ENCODE measurements at regions not wholly inside any gene's neighbourhood (a gene's known extent, or its start where the extent isn't known, plus 50 kb on each side); places are given as distances from the start of the nearest gene placed in this dataset.

DNA sequence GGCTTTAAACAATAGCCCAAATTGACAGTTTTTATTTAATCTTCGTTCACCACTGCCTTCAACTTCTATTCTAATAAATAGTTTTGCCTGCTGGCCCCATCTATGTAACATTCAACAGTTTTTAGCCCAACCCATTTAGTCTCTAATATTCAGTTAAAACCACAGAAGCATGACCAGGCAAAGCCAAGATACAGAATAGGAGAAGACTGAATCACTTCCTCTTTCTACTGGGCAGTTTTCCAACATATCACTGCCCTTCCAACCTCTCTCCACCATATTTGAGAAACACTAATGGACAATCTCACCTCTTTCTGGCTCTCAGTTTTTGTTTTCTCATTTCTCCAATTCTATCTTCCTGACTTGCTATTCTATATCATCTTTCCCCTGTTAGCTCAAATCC, 352.9 kb downstream of the DNAH5 start:
- Mint-ChIP-seq H3K27me3 (ENCODE audit: insufficient read depth, unreplicated experiment) (no peaks in the 10 kb centered on the region), H3K36me3 (ENCODE audit: insufficient read depth, unreplicated experiment) (no peaks in the 10 kb centered on the region), H3K4me1 (ENCODE audit: insufficient read depth, unreplicated experiment) (peaks cover 19% of the 10 kb centered on the region), H3K9me3 (ENCODE audit: unreplicated experiment) (peaks cover 17% of the 10 kb centered on the region), H3K4me3 (ENCODE audit: unreplicated experiment) (no peak overlapping the region), H3K27ac (ENCODE audit: low read depth, unreplicated experiment) (peak overlapping the region; percentile 52)
- no TSS peak for BruUV-seq (replicated peaks)
- intact Hi-C loops (cut with micrococcal nuclease), result loop anchor here (1.0 kb wide), 1 partner anchor 25 kb away; no protein-coding TSS in a partner anchor
- CTCF ChIA-PET, result interaction anchor here (1.1 kb wide), 1 partner anchor 24 kb away, joined by 5 read pairs; no protein-coding TSS in a partner anchor
- TF ChIP-seq, protein P1, sequence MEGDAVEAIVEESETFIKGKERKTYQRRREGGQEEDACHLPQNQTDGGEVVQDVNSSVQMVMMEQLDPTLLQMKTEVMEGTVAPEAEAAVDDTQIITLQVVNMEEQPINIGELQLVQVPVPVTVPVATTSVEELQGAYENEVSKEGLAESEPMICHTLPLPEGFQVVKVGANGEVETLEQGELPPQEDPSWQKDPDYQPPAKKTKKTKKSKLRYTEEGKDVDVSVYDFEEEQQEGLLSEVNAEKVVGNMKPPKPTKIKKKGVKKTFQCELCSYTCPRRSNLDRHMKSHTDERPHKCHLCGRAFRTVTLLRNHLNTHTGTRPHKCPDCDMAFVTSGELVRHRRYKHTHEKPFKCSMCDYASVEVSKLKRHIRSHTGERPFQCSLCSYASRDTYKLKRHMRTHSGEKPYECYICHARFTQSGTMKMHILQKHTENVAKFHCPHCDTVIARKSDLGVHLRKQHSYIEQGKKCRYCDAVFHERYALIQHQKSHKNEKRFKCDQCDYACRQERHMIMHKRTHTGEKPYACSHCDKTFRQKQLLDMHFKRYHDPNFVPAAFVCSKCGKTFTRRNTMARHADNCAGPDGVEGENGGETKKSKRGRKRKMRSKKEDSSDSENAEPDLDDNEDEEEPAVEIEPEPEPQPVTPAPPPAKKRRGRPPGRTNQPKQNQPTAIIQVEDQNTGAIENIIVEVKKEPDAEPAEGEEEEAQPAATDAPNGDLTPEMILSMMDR (IDR thresholded peaks at IDR 0.05; ENCODE audit: unreplicated experiment), result no peak
- POLR2A ChIA-PET, result interaction anchor here (0.6 to 1.0 kb wide), 2 partner anchors 24 to 1133 kb away, joined by 3 read pairs; no protein-coding TSS in a partner anchor
- DNase-seq (ENCODE audit: unreplicated experiment), result peak; percentile 86

DNA sequence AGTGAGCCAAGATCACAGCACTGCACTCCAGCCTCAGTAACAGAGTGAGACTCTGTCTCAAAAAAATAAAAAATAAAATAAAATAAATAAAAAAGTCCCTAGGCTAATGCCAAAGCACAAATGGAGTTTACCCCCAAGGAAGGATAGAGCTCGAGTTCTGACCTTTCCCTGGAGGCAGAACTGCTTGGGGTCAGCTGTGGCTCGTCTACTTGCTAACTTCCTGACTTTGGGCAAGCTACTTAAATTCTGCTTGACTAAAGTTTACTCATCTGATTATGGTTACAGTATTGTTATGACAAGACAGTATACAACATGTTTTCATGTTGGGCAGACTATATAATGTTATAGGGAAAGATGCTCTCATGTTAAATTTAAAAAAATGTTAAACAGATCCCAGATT, 359.2 kb downstream of the DNAH5 start:
- H3K36me3 Mint-ChIP-seq (ENCODE audit: insufficient read depth, unreplicated experiment), result no peaks in the 10 kb centered on the region
- TF ChIP-seq, protein P1 (IDR thresholded peaks at IDR 0.05; ENCODE audit: unreplicated experiment), result no peak
- no peaks in the 10 kb centered on the region for H3K4me1 Mint-ChIP-seq (ENCODE audit: insufficient read depth, unreplicated experiment)
- H3K9me3 Mint-ChIP-seq (ENCODE audit: unreplicated experiment), result no peaks in the 10 kb centered on the region
- POLR2A ChIA-PET, result no interaction called here
- DNase-seq (ENCODE audit: unreplicated experiment), result no peak
- intact Hi-C loops (cut with micrococcal nuclease), result no loop called here
- CTCF ChIA-PET, result interaction anchor here (0.7 kb wide), 1 partner anchor 855 kb away, joined by 3 read pairs; no protein-coding TSS in a partner anchor
- BruUV-seq (replicated peaks), result no TSS peak
- H3K27me3 Mint-ChIP-seq (ENCODE audit: insufficient read depth, unreplicated experiment), result no peaks in the 10 kb centered on the region
- no peak overlapping the region for H3K4me3 Mint-ChIP-seq (ENCODE audit: unreplicated experiment)
- no peak overlapping the region for H3K27ac Mint-ChIP-seq (ENCODE audit: low read depth, unreplicated experiment)

GRCh38 chr5:13581914-13582313, 362.6 kb downstream of the DNAH5 start:
- TF ChIP-seq, protein P1 (IDR thresholded peaks at IDR 0.05; ENCODE audit: unreplicated experiment), result no peak
- DNase-seq (ENCODE audit: unreplicated experiment), result no peak
- intact Hi-C loops (cut with micrococcal nuclease), result no loop called here
- H3K4me3 Mint-ChIP-seq (ENCODE audit: unreplicated experiment), result no peak overlapping the region
- CTCF ChIA-PET, result no interaction called here
- no TSS peak for BruUV-seq (replicated peaks)
- no peaks in the 10 kb centered on the region for H3K9me3 Mint-ChIP-seq (ENCODE audit: unreplicated experiment)
- no peaks in the 10 kb centered on the region for H3K27me3 Mint-ChIP-seq (ENCODE audit: insufficient read depth, unreplicated experiment)
- H3K27ac Mint-ChIP-seq (ENCODE audit: low read depth, unreplicated experiment), result no peak overlapping the region
- no peaks in the 10 kb centered on the region for H3K36me3 Mint-ChIP-seq (ENCODE audit: insufficient read depth, unreplicated experiment)
- no peaks in the 10 kb centered on the region for H3K4me1 Mint-ChIP-seq (ENCODE audit: insufficient read depth, unreplicated experiment)
- POLR2A ChIA-PET, result no interaction called here

DNA sequence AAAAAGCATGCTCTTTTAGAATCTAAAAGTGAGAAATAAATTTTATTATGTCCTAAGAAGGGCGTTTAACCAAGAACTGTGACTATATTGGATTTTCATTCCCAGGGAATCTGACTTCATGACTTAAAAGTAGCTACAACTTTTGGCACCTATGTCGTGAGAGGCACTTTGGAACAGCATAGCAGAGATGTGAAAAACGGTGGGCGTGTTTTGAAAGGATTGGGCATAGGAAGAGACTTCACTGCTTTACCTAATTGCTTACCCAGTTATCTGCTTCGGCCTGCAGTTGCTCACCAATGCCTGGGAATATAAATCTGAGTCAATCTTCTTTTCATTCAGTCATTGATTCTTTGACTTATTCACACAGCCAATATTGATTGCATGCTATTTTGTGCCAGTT, 363.4 kb downstream of the DNAH5 start:
- no peak overlapping the region for H3K27ac Mint-ChIP-seq (ENCODE audit: low read depth, unreplicated experiment)
- H3K36me3 Mint-ChIP-seq (ENCODE audit: insufficient read depth, unreplicated experiment), result no peaks in the 10 kb centered on the region
- no peaks in the 10 kb centered on the region for H3K4me1 Mint-ChIP-seq (ENCODE audit: insufficient read depth, unreplicated experiment)
- DNase-seq (ENCODE audit: unreplicated experiment), result no peak
- no peak overlapping the region for H3K4me3 Mint-ChIP-seq (ENCODE audit: unreplicated experiment)
- no peaks in the 10 kb centered on the region for H3K27me3 Mint-ChIP-seq (ENCODE audit: insufficient read depth, unreplicated experiment)
- TF ChIP-seq, protein P1 (IDR thresholded peaks at IDR 0.05; ENCODE audit: unreplicated experiment), result no peak
- CTCF ChIA-PET, result no interaction called here
- intact Hi-C loops (cut with micrococcal nuclease), result no loop called here
- no TSS peak for BruUV-seq (replicated peaks)
- H3K9me3 Mint-ChIP-seq (ENCODE audit: unreplicated experiment), result no peaks in the 10 kb centered on the region
- POLR2A ChIA-PET, result interaction anchor here (1.1 kb wide), 1 partner anchor 17 kb away, joined by 3 read pairs; no protein-coding TSS in a partner anchor

Data from MCF 10A (cell line).